Activated CD8-positive, alpha-beta memory T cell treated with anti-CD3 and anti-CD28 coated beads for 1 hour (primary cell): ENCODE measurements at regions not wholly inside any gene's neighbourhood (a gene's known extent, or its start where the extent isn't known, plus 50 kb on each side); places are given as distances from the start of the nearest gene placed in this dataset.

ENCODE experiments used
- DNase-seq, 2 donors: peaks; one replicate each; pipeline ENCODE4 v3.0.0-alpha.2; 2020; ENCODE audit warnings: low read depth in 1 of 2; ENCODE audit errors: extremely low read depth in 1 of 2

- no peak for DNase-seq
These were observed 147.2 kb upstream of the CPSF6 start for GRCh38 chr12:69092137-69092536.

DNA sequence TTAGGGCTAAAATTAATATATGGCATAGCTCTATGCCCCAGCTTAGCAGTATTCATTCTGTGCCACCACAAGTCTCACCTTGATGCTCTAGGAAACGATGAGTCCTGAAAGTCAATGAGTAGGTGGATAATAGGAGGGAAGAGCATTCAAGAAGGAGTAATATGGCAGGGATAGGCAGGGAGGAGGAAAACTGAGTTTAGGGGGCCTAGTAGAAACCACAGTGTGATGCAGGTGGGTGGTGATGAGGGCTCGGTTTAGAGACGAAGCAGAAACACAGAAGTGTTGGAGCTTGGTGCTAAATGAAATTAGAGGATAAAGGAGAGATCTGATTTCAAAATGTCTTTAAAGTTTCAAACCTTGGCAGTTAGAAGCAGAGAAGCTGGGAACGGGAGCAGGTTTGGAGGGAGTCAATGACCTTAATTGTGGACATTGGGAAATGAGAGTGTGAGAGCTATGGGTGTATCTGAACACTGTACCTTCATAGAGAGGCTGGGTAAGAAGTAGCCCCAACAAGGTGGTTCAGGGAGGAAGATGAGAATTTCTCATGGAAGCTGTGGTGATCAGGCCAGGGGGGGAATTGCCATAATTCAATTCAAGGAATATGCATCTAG lies 144.7 kb upstream of the CPSF6 start:
- no peak for DNase-seq

DNA sequence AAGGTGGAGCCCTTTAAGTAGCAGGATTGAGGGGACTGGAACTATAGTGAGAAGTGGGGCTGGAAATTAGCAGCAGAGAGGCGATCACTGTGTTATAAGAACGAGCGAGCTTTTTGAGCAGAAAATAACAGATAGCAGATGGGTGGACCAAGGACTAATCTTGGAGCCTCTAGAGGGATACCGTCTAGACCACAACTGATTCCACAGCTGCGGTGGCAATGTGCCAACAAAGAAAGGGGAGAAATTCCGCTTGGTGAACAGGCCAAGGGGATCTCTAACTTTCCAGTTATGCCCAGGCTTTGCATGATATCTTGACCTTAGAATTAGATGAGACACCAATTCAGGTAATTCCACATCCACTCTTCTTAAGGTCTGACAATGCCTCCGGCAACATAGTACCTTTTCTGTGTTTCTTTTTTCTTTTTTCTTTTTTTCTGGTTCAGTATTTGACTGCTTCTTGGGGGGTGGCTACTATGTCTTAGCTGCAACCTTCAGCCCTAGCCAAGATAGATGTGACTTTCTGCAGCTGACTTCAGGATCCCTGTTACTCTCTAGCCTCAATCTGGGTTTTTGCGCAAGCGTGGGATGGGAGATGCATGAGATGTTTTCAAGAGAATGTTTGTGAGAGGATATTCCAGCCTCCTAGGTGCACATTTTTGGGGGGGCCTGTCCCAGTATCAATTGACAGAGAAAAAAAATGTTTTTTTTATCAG lies 143.4 kb upstream of the CPSF6 start:
- DNase-seq: no peak

GRCh38 chr12:69096669-69097335 lies 142.6 kb upstream of the CPSF6 start:
- no peak for DNase-seq

DNA sequence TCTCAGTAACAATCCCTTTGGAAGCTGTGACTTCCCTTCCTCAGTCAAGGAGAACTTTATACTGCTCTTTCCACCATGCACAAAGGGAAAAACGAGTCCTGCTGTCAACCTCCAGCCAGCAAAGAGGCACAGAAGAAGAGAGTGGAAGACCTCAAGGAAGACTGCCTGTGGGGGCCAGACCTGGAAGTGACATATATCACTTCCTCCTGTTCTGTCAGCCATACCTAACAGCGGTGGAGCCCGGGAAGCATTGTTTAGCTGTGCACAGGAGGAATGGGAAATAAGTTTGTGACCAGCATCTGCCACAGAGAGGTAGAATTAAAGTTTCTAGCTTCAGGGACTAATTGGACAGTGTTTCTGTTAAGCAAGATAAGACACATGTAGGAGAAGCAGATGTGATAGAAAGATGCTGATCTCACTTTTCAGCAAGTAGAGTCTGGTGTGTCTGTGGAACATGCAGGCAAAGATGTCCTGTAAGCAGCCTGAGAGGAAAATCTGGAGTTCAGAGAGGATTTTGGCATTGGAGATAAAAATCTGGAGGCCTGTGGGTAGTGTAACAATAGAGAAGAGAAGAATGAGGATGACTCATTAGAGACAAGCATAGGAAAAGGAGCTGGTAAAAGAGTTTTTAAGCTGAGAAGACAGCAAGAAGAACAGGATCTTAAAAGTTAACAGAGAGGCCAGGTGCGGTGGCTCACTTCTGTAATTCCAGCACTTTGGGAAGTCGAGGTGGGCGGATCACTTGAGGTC lies 141.6 kb upstream of the CPSF6 start:
- no peak for DNase-seq

DNA sequence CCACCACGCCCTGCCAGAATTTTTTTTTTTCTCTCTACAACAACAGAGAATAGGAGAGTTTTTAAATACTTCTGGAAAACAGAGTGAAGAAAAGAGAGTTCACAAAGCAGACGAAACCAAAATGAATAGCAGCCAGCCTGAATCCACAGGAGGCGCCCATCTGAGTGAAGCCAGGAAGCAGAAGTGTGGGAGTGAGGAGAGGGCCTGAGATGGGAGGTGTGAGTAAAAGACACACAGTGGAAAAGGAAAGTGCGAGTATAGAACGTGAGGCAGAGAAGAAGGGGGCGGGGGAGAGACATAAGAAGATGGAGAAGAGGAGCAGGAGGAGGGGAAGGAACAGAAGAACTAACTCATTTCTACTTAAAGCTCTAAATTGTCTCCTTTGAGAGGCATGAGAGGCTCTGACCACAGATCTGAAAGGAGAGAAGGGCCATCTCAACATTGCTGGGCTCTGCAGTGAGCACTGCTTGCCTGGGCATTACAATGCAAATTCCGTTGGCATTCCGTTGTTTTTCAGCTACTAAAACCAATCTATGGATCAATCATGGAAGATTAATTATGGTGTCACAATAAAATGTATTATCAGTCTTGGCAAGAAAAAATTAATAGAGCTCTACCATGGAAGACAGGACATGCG lies 140.1 kb upstream of the CPSF6 start:
- DNase-seq: no peak

DNA sequence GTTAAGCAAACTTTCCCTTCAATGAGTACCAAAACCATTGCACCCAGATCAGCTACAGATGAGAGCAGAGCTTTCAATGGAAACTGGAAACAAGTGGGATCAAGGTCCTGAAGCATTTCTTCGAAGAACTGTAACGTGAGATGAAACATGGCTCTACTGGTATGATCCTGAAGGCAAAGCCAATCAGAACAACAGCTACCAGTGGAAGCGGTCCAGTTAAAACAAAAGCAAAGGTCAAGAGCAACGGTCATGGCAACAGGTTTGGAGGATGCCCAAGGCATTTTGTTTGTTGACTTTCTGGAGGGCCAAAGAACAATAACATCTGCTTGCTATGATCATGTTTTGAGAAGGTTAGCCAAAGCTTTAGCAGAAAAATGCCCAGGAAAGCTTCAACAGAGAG lies 137.9 kb upstream of the CPSF6 start:
- no peak for DNase-seq

DNA sequence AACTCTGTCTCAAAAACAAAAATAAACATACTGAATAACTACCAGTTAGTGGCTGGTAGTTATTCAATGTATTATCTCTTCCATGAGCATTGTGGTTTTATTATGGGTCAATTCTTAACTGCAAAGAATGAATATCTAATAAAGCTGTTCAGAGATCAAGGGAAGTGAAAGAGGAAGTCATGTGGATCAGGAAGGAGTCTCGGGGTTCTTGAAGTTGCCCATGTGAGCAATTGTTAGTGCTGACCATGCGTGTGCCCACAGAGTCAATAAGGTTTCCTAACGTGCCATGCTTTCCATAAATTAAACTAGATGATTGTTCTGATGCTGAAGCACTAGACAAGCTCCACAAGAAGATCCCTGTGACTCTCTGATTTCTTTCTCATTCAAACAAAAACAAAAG lies 136.5 kb upstream of the CPSF6 start:
- DNase-seq: no peak

GRCh38 chr12:69105101-69105962 lies 134.0 kb upstream of the CPSF6 start:
- DNase-seq: no peak

DNA sequence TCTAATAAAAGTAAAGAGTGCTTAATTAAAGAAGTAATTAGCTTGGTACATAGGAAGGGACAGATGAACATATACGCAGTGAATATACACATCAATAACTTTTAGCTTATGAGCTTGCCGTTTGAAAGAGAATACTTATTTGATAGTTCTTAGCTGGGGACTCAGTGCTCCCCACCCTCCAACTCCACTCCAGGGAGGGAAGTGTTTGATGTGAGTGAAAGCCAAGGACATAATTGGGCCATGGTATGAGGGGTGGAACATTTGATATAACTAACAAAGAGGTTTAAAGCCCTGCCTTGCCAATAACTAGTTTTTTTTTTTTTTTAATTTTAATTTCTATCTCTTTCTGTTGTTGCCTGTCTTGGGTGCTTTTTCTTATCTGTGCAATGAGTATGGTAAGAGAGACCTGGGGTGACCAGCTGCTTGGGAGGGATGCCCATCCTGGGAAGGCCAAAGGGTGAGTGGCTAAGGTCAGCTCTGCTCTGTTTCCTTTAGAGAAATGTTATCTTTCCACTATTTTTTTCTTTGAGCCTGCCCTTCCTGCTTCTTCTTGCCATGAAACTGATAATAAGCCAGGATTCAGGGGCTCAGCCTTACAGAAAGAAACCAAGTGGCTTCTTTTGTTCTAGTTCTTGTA lies 132.8 kb upstream of the CPSF6 start:
- no peak for DNase-seq

DNA sequence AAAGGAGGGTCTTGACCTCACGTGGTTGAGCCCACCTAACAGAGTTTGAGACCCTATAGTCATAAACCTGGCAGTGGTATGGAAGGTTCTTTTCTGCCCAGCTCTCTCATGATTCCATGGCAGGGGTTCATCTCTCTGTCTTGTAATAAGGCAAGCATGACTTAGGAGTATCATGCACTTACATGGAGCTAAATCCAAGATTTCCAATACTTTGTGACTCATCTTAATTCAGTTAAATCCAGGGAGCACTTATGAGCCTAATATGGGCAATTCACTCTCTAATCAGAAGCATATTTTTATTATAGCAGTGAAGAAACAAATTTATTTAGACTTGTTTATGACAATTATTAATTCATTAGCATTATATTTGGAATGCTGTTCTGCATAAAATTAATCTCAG lies 131.8 kb upstream of the CPSF6 start:
- DNase-seq: no peak

DNA sequence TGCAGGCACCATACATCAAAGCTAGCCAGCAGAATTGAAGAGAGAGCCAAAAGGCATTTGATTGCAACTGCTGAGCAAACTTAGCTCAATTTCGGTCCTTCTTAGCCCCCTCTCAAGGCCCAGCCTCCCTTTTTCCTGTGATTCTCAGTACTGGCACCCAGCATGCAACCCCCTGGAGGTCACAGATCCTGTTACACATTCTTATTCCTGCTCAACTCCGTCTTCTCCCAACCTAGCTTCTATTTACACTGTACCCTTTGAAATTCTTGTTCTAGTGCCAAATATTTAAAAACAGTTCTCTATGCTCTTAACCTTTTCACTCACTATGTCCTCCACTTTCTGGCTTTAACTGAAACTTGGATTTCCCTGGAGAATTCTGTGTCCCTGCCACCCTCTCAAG lies 131.3 kb upstream of the CPSF6 start:
- no peak for DNase-seq

GRCh38 chr12:69112616-69113015 lies 126.8 kb upstream of the CPSF6 start:
- DNase-seq: no peak

DNA sequence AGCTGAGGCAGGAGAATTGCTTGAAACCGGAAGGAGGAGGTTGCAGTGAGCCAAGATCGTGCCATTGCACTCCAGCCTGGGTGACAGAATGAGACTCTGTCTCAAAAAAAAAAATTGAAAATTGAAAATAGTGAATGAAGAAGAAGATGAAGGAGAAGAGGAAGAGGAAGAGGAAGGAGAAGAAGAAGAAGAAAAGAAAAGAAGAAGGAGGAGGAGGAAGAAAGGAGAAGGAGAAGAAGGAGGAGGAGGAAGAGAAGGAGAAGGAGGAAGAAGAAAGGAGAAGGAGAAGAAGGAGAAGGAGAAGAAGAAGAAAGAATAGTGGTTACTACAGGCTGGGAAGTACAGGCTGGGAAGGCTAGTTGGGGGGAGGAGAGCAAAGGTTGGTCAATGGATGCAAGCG lies 124.3 kb upstream of the CPSF6 start:
- DNase-seq: no peak

DNA sequence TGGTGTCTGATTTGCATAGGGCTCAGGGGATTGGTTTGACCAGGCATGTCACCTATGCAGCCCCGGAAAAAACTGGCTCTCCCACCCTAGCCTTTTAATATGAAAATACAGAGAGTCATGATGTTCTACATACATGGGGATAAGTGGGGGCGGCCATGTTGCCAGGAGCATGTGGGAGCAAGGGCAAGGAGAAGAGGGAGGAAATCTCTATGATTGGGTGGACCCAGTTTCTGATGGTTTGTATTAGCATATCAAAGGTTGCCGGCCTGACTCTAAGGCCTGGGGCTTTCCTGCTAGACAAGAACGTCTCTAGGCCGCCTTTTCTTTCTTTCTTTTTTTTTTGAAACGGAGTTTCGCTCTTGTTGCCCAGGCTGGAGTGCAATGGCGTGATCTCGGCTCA lies 123.4 kb upstream of the CPSF6 start:
- no peak for DNase-seq

- DNase-seq: no peak
These were observed 121.7 kb upstream of the CPSF6 start for GRCh38 chr12:69117566-69118266.

- DNase-seq: no peak
These were observed 120.9 kb upstream of the CPSF6 start for GRCh38 chr12:69118516-69118915.

DNA sequence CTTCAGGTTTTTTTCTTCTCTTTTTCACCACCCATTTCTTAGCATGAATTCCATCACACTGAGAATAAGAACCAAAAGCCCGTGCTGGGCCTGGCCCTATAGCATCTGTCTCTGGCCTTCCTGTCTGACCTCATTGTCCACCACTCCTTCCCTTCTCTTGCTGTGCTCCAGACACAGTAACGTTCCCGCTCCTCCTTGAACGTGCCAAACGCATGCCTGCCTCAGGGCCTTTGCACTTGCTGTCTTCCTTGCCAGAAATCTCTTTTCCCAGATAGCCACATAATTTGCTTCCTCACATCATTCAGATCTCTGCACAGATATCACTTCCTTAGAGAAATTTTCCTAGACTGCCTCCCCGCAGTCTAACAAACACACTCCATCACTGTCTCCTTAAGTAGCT lies 119.6 kb upstream of the CPSF6 start:
- DNase-seq: no peak

DNA sequence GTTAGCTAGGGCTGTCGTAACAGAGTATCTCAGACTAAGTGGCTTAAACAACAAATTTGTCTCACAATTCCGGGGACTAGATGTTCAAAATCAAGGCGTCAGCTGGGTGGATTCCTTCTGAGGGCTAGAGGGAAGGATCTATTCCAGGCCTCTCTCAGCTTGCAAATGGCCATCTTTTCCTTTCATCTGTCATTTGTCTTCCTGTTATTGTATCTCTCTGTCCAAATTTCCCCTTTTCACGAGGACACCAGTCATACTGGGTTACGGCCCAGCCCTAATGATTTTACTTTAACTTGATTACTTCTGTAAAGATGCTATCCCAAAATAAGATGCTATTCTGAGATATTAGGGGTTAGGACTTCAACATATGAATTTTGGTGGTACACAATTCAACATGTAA lies 119.0 kb upstream of the CPSF6 start:
- no peak for DNase-seq
